Right ventricle myocardium superior (tissue), 1 donor: ENCODE measurements at regions not wholly inside any gene's neighbourhood (a gene's known extent, or its start where the extent isn't known, plus 50 kb on each side); places are given as distances from the start of the nearest gene placed in this dataset.
A peak's percentile ranks its signal among the peaks of the same experiment; 100 is the strongest.

Experiments
- ATAC-seq: fragments of 200-7000 bp; cut with Tn5 transposase; one replicate; pipeline ENCODE4 v1.9.1; 2020; ENCODE audit warnings: mild to moderate bottlenecking; ENCODE audit not compliant: poor library complexity
- DNase-seq: peaks from one replicate; pipeline ENCODE4 v3.0.0-alpha.2; 2020
- intact Hi-C: fragments of 100-400 bp; cut with DNase I; formaldehyde crosslinking; loops from one replicate; pipeline ENCODE4 v1.11.2; 2022
- donor health status: DM: no; HTN: yes; CAD: no; lungs with severe emphysema.

GRCh38 chr3:124461838-124462632, 268.2 kb upstream of the UMPS start:
- DNase-seq (no peak), ATAC-seq (no peak)
- intact Hi-C loops, result no loop called here

- ATAC-seq, result no peak
- intact Hi-C loops, result no loop called here
- no peak for DNase-seq
Observed at GRCh38 chr3:124463234-124463633, 267.0 kb upstream of the UMPS start.

GRCh38 chr3:124467980-124468902, 262.0 kb upstream of the UMPS start:
- intact Hi-C loops, result loop anchor here (1.0 kb wide), 1 partner anchor 117 kb away; no protein-coding TSS in a partner anchor
- ATAC-seq, result peak; percentile 78
- peak; percentile 47 for DNase-seq

- intact Hi-C loops, result no loop called here
- DNase-seq, result no peak
- ATAC-seq, result no peak
Observed at GRCh38 chr3:124469555-124469954, 260.7 kb upstream of the UMPS start.

GRCh38 chr3:124478830-124479229, 251.4 kb upstream of the UMPS start:
- intact Hi-C loops, result no loop called here
- DNase-seq (no peak), ATAC-seq (no peak)

- ATAC-seq (no peak), DNase-seq (no peak)
- intact Hi-C loops, result no loop called here
Observed at GRCh38 chr3:124483915-124484470, 246.3 kb upstream of the UMPS start.

- ATAC-seq (no peak), DNase-seq (no peak)
- intact Hi-C loops, result no loop called here
Observed at GRCh38 chr3:124486324-124486723, 243.9 kb upstream of the UMPS start.

- no peak for DNase-seq
- intact Hi-C loops, result no loop called here
- no peak for ATAC-seq
Observed at GRCh38 chr3:124489506-124489905, 240.7 kb upstream of the UMPS start.

- DNase-seq (no peak), ATAC-seq (peak; percentile 12)
- intact Hi-C loops, result loop anchor here (5.0 kb wide), 1 partner anchor 61 kb away; no protein-coding TSS in a partner anchor
Observed at GRCh38 chr3:124491098-124491497, 239.2 kb upstream of the UMPS start.

- intact Hi-C loops, result loop anchor here (5.0 kb wide), 1 partner anchor 60 kb away; no protein-coding TSS in a partner anchor
- ATAC-seq (no peak), DNase-seq (no peak)
Observed at GRCh38 chr3:124491875-124492274, 238.4 kb upstream of the UMPS start.

GRCh38 chr3:124492824-124493223, 237.4 kb upstream of the UMPS start:
- intact Hi-C loops, result loop anchor here (5.0 kb wide), 1 partner anchor 59 kb away; no protein-coding TSS in a partner anchor
- peak; percentile 60 for ATAC-seq
- peak; percentile 46 for DNase-seq

GRCh38 chr3:124496061-124496460, 234.2 kb upstream of the UMPS start:
- DNase-seq (no peak), ATAC-seq (no peak)
- intact Hi-C loops, result no loop called here

GRCh38 chr3:124497487-124497886, 232.8 kb upstream of the UMPS start:
- no peak for DNase-seq
- intact Hi-C loops, result no loop called here
- no peak for ATAC-seq

- intact Hi-C loops, result no loop called here
- no peak for ATAC-seq
- no peak for DNase-seq
Observed at GRCh38 chr3:124498891-124499290, 231.4 kb upstream of the UMPS start.

- peak; percentile 56 for DNase-seq
- intact Hi-C loops, result no loop called here
- peak; percentile 87 for ATAC-seq
Observed at GRCh38 chr3:124504332-124505059, 225.8 kb upstream of the UMPS start.

GRCh38 chr3:124509884-124510283, 220.4 kb upstream of the UMPS start:
- intact Hi-C loops, result no loop called here
- ATAC-seq (no peak), DNase-seq (no peak)

- no peak for ATAC-seq
- DNase-seq, result no peak
- intact Hi-C loops, result no loop called here
Observed at GRCh38 chr3:124510290-124510689, 220.0 kb upstream of the UMPS start.

GRCh38 chr3:124512881-124513609, 217.2 kb upstream of the UMPS start:
- intact Hi-C loops, result no loop called here
- no peak for ATAC-seq
- DNase-seq, result no peak
